ENCODE measurements at regions not wholly inside any gene's neighbourhood (a gene's known extent, or its start where the extent isn't known, plus 50 kb on each side); places are given as distances from the start of the nearest gene placed in this dataset.

GRCh38 chr21:31410499-31411131 is 66.6 kb upstream of the TIAM1 start:
- no peak overlapping the region for H3K4me3 Mint-ChIP-seq
- H3K9me3 Mint-ChIP-seq: no peaks in the 10 kb centered on the region
- H3K4me1 Mint-ChIP-seq (ENCODE audit: low read depth): peaks cover 6% of the 10 kb centered on the region
- no peak overlapping the region for H3K27ac Mint-ChIP-seq
- CTCF ChIA-PET: no interaction called here
- H3K36me3 Mint-ChIP-seq: no peaks in the 10 kb centered on the region
- DNase-seq: peak; percentile 16
- POLR2A ChIA-PET: no interaction called here
- intact Hi-C loops (cut with micrococcal nuclease): no loop called here
- H3K27me3 Mint-ChIP-seq: no peaks in the 10 kb centered on the region

- POLR2A ChIA-PET: no interaction called here
- H3K27ac Mint-ChIP-seq: no peak overlapping the region
- H3K36me3 Mint-ChIP-seq: no peaks in the 10 kb centered on the region
- H3K4me1 Mint-ChIP-seq (ENCODE audit: low read depth): peaks cover 9% of the 10 kb centered on the region
- no peak overlapping the region for H3K4me3 Mint-ChIP-seq
- CTCF ChIA-PET: no interaction called here
- H3K9me3 Mint-ChIP-seq: no peaks in the 10 kb centered on the region
- no peaks in the 10 kb centered on the region for H3K27me3 Mint-ChIP-seq
- DNase-seq: no peak
- intact Hi-C loops (cut with micrococcal nuclease): no loop called here
Observed at GRCh38 chr21:31409831-31410487, 65.9 kb upstream of the TIAM1 start.

GRCh38 chr21:31408301-31409088 is 64.4 kb upstream of the TIAM1 start:
- H3K27ac Mint-ChIP-seq: no peak overlapping the region
- CTCF ChIA-PET: interaction anchor here (0.6 kb wide), 1 partner anchor 194 kb away, joined by 3 read pairs; no protein-coding TSS in a partner anchor
- H3K27me3 Mint-ChIP-seq: no peaks in the 10 kb centered on the region

GRCh38 chr21:31406510-31406909 is 62.4 kb upstream of the TIAM1 start:
- intact Hi-C loops (cut with micrococcal nuclease): no loop called here
- Mint-ChIP-seq H3K9me3 (no peaks in the 10 kb centered on the region), H3K27ac (no peak overlapping the region), H3K27me3 (no peaks in the 10 kb centered on the region), H3K4me3 (no peak overlapping the region), H3K4me1 (ENCODE audit: low read depth) (peaks cover 9% of the 10 kb centered on the region), H3K36me3 (no peaks in the 10 kb centered on the region)
- no peak for DNase-seq
- ChIA-PET CTCF (no interaction called here), POLR2A (no interaction called here)

More at GRCh38 chr21:31408301-31409088, 64.4 kb upstream of the TIAM1 start:
- Mint-ChIP-seq H3K4me1 (ENCODE audit: low read depth) (peaks cover 9% of the 10 kb centered on the region), H3K4me3 (no peak overlapping the region), H3K9me3 (no peaks in the 10 kb centered on the region), H3K36me3 (no peaks in the 10 kb centered on the region)
- POLR2A ChIA-PET: no interaction called here
- intact Hi-C loops (cut with micrococcal nuclease): no loop called here
- no peak for DNase-seq

GRCh38 chr21:31405604-31406003 is 61.5 kb upstream of the TIAM1 start:
- H3K36me3 Mint-ChIP-seq: no peaks in the 10 kb centered on the region
- no peak overlapping the region for H3K27ac Mint-ChIP-seq
- no peaks in the 10 kb centered on the region for H3K27me3 Mint-ChIP-seq
- H3K4me1 Mint-ChIP-seq (ENCODE audit: low read depth): peaks cover 9% of the 10 kb centered on the region
- DNase-seq: no peak
- ChIA-PET POLR2A (no interaction called here), CTCF (no interaction called here)
- no peak overlapping the region for H3K4me3 Mint-ChIP-seq
- no peaks in the 10 kb centered on the region for H3K9me3 Mint-ChIP-seq
- intact Hi-C loops (cut with micrococcal nuclease): no loop called here

GRCh38 chr21:31403596-31404333 is 59.7 kb upstream of the TIAM1 start:
- Mint-ChIP-seq H3K27ac (no peak overlapping the region), H3K4me3 (no peak overlapping the region), H3K36me3 (no peaks in the 10 kb centered on the region), H3K27me3 (no peaks in the 10 kb centered on the region), H3K9me3 (no peaks in the 10 kb centered on the region), H3K4me1 (ENCODE audit: low read depth) (peaks cover 15% of the 10 kb centered on the region)
- ChIA-PET POLR2A (no interaction called here), CTCF (no interaction called here)
- no peak for DNase-seq
- intact Hi-C loops (cut with micrococcal nuclease): no loop called here

GRCh38 chr21:31399591-31399990 is 55.5 kb upstream of the TIAM1 start:
- intact Hi-C loops (cut with micrococcal nuclease): loop anchor here (2.0 kb wide), 1 partner anchor 27 kb away; no protein-coding TSS in a partner anchor
- CTCF ChIA-PET: no interaction called here
- Mint-ChIP-seq H3K4me3 (no peak overlapping the region), H3K36me3 (no peaks in the 10 kb centered on the region), H3K4me1 (ENCODE audit: low read depth) (peaks cover 27% of the 10 kb centered on the region), H3K27ac (no peak overlapping the region), H3K27me3 (no peaks in the 10 kb centered on the region), H3K9me3 (no peaks in the 10 kb centered on the region)
- DNase-seq: no peak
- POLR2A ChIA-PET: no interaction called here

GRCh38 chr21:31398574-31398973 is 54.5 kb upstream of the TIAM1 start:
- CTCF ChIA-PET: no interaction called here
- H3K36me3 Mint-ChIP-seq: no peaks in the 10 kb centered on the region
- H3K4me3 Mint-ChIP-seq: no peak overlapping the region
- no peak overlapping the region for H3K27ac Mint-ChIP-seq
- DNase-seq: no peak
- intact Hi-C loops (cut with micrococcal nuclease): loop anchor here (1.0 to 2.0 kb wide), 2 partner anchors 28 to 44 kb away; no protein-coding TSS in a partner anchor
- POLR2A ChIA-PET: no interaction called here
- H3K27me3 Mint-ChIP-seq: no peaks in the 10 kb centered on the region
- peaks cover 34% of the 10 kb centered on the region for H3K4me1 Mint-ChIP-seq (ENCODE audit: low read depth)
- no peaks in the 10 kb centered on the region for H3K9me3 Mint-ChIP-seq

- no peaks in the 10 kb centered on the region for H3K9me3 Mint-ChIP-seq
- no peak overlapping the region for H3K4me3 Mint-ChIP-seq
- ChIA-PET POLR2A (no interaction called here), CTCF (no interaction called here)
- intact Hi-C loops (cut with micrococcal nuclease): loop anchor here (1.0 to 2.0 kb wide), 2 partner anchors 29 to 44 kb away; no protein-coding TSS in a partner anchor
- H3K36me3 Mint-ChIP-seq: no peaks in the 10 kb centered on the region
- H3K27me3 Mint-ChIP-seq: no peaks in the 10 kb centered on the region
- H3K4me1 Mint-ChIP-seq (ENCODE audit: low read depth): peaks cover 34% of the 10 kb centered on the region
- H3K27ac Mint-ChIP-seq: no peak overlapping the region
- peak; percentile 15 for DNase-seq
Observed at GRCh38 chr21:31397939-31398338, 53.9 kb upstream of the TIAM1 start.

- peaks cover 34% of the 10 kb centered on the region for H3K4me1 Mint-ChIP-seq (ENCODE audit: low read depth)
- CTCF ChIA-PET: interaction anchor here (0.7 kb wide), 1 partner anchor 17 kb away, joined by 3 read pairs; no protein-coding TSS in a partner anchor
- POLR2A ChIA-PET: no interaction called here
Observed at GRCh38 chr21:31397515-31397926, 53.5 kb upstream of the TIAM1 start.

GRCh38 chr21:31397030-31397429 is 53.0 kb upstream of the TIAM1 start:
- H3K4me1 Mint-ChIP-seq (ENCODE audit: low read depth): peaks cover 34% of the 10 kb centered on the region
- no peaks in the 10 kb centered on the region for H3K27me3 Mint-ChIP-seq
- DNase-seq: no peak
- ChIA-PET POLR2A (no interaction called here), CTCF (interaction anchor here (0.7 kb wide), 1 partner anchor 18 kb away, joined by 3 read pairs; no protein-coding TSS in a partner anchor)
- H3K27ac Mint-ChIP-seq: no peak overlapping the region
- no peaks in the 10 kb centered on the region for H3K36me3 Mint-ChIP-seq
- intact Hi-C loops (cut with micrococcal nuclease): no loop called here
- no peak overlapping the region for H3K4me3 Mint-ChIP-seq
- H3K9me3 Mint-ChIP-seq: no peaks in the 10 kb centered on the region

More at GRCh38 chr21:31397515-31397926, 53.5 kb upstream of the TIAM1 start:
- H3K36me3 Mint-ChIP-seq: no peaks in the 10 kb centered on the region
- H3K9me3 Mint-ChIP-seq: no peaks in the 10 kb centered on the region
- H3K27ac Mint-ChIP-seq: no peak overlapping the region
- no peak for DNase-seq
- no peaks in the 10 kb centered on the region for H3K27me3 Mint-ChIP-seq
- intact Hi-C loops (cut with micrococcal nuclease): no loop called here
- no peak overlapping the region for H3K4me3 Mint-ChIP-seq

GRCh38 chr21:31396399-31396798 is 52.3 kb upstream of the TIAM1 start:
- Mint-ChIP-seq H3K4me3 (no peak overlapping the region), H3K9me3 (no peaks in the 10 kb centered on the region), H3K36me3 (no peaks in the 10 kb centered on the region), H3K27me3 (no peaks in the 10 kb centered on the region), H3K4me1 (ENCODE audit: low read depth) (peaks cover 34% of the 10 kb centered on the region), H3K27ac (no peak overlapping the region)
- ChIA-PET CTCF (no interaction called here), POLR2A (no interaction called here)
- intact Hi-C loops (cut with micrococcal nuclease): no loop called here
- no peak for DNase-seq
